GM12892 (cell line): ENCODE measurements at regions not wholly inside any gene's neighbourhood (a gene's known extent, or its start where the extent isn't known, plus 50 kb on each side); places are given as distances from the start of the nearest gene placed in this dataset.

ENCODE experiments used
- POLR2A ChIP-seq: IDR thresholded peaks from 2 replicates; pipeline ENCODE4 v1.6.1; 2011; ENCODE audit warnings: low read depth, low read length, control low read depth
- POLR2AphosphoS5 ChIP-seq: IDR thresholded peaks from 2 replicates; pipeline ENCODE4 v1.6.1; 2011; ENCODE audit warnings: low read depth, low read length, control low read depth

GRCh38 chr5:120761986-120762385, 297.9 kb downstream of the PRR16 start:
- TF ChIP-seq POLR2A (no peak), POLR2AphosphoS5 (no peak)
